Stomach (tissue), 8 donors: ENCODE measurements at regions not wholly inside any gene's neighbourhood (a gene's known extent, or its start where the extent isn't known, plus 50 kb on each side); places are given as distances from the start of the nearest gene placed in this dataset.

Source experiments
- DNase-seq, 2 donors: peaks; one replicate each; pipeline versions ENCODE4 v3.0.0 to v3.0.0-alpha.2; 2013 to 2019
- H3K27ac ChIP-seq, 5 donors: fragments of 200-600 bp in 4 of 5; sonication (generic) in 4 of 5; one replicate each; pipeline ENCODE4 v1.5.1; 2013 to 2019; ENCODE audit warnings: mild to moderate bottlenecking in 1 of 5, moderate library complexity in 1 of 5
- H3K27me3 ChIP-seq, 3 donors: fragments of 200-600 bp; sonication (generic); one replicate each; pipeline ENCODE4 v1.5.1; 2017 to 2019; ENCODE audit warnings: mixed run types in 1 of 3
- H3K36me3 ChIP-seq, 4 donors: fragments of 200-600 bp; sonication (generic); 1 replicate in 3 of 4; 2 replicates in 1 of 4; pipeline ENCODE4 v1.5.1; 2016 to 2019
- H3K4me1 ChIP-seq, 4 donors: fragments of 200-600 bp; sonication (generic); one replicate each; pipeline ENCODE4 v1.5.1; 2016 to 2019
- H3K4me3 ChIP-seq, 4 donors: fragments of 200-600 bp; sonication (generic) in 3 of 4; one replicate each; pipeline ENCODE4 v1.5.1; 2016 to 2019; ENCODE audit warnings: mild to moderate bottlenecking in 1 of 4
- H3K9me3 ChIP-seq, 4 donors: fragments of 200-600 bp; sonication (generic); one replicate each; pipeline ENCODE4 v1.5.1; 2016 to 2019
- EP300 ChIP-seq: sonication (generic); formaldehyde crosslinking; IDR thresholded peaks from one replicate; pipeline ENCODE4 v1.6.1; 2017; ENCODE audit warnings: antibody characterized with exemption
- POLR2A ChIP-seq, 4 donors: fragments of 450-650 bp; IDR thresholded peaks; one replicate each; pipeline ENCODE4 v1.6.1; 2016; ENCODE audit warnings: antibody characterized with exemption in 4 of 4, control low read depth in 2 of 4, mild to moderate bottlenecking in 1 of 4, moderate library complexity in 1 of 4
- POLR2AphosphoS5 ChIP-seq, 3 donors: sonication (generic); formaldehyde crosslinking; IDR thresholded peaks; one replicate each; pipeline ENCODE4 v1.6.1; 2016; ENCODE audit warnings: antibody characterized with exemption in 3 of 3
- WGBS, 5 donors: extraction: QIAGEN DNeasy Blood & Tissue Kit in 3 of 5; methylation state at CpG; one replicate each; pipeline versions ENCODE4 v1.1.5 to v1.1.7; 2013 to 2018; 5-methylcytosine and 5-hydroxymethylcytosine counted together
- intact Hi-C: fragments of 100-400 bp; cut with DNase I; formaldehyde crosslinking; loops from one replicate; pipeline ENCODE4 v1.15.1; 2023; ENCODE audit warnings: low total_unique reads
- TF ChIP-seq, protein P1 (sequence below), 7 experiments: fragments of 450-650 bp in 4 of 7; fragments of 200-600 bp in 3 of 7; sonication (generic) in 3 of 7; IDR thresholded peaks; one replicate each; pipeline ENCODE4 v1.5.1; 2016 to 2019; ENCODE audit warnings: antibody characterized with exemption in 7 of 7, control low read depth in 2 of 7, mild to moderate bottlenecking in 1 of 7
- donor health status: healthy with polysubstance abuse.
- donor health status: Bipolar disorder and iron deficiency.
- donor health status: healthy.

DNA sequence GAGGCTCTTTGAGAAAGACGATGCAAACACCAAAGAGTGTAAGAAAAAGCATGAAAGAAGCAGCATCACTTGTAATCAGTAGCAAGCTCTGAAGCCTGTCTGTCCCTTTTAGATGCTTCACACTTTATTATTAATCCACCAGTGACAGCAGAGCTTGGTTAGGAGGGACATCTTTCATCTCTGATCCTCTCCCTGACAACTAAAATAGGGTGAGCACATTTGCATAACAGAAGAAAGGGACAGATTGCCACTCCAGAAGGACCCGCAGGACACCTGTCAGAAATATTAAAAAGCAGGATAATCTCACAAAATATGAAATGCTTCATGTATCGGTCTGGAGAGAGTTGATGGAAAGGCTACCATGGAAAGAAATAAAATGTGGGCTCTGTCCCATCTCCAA, 71.4 kb upstream of the MAP1B start:
- intact Hi-C loops = no loop called here
- DNase-seq = no peak
- 70 to 79% (median 75%) methylated on average over 3 of the region's 3 CpGs for WGBS, 5 donors
- H3K27me3 ChIP-seq = peaks cover 0 to 4% (median 0%) of the 10 kb centered on the region in 3 donors
- TF ChIP-seq POLR2A (IDR thresholded peaks at IDR 0.05) (no peak), POLR2AphosphoS5 (IDR thresholded peaks at IDR 0.05) (no peak)
- TF ChIP-seq, protein P1, sequence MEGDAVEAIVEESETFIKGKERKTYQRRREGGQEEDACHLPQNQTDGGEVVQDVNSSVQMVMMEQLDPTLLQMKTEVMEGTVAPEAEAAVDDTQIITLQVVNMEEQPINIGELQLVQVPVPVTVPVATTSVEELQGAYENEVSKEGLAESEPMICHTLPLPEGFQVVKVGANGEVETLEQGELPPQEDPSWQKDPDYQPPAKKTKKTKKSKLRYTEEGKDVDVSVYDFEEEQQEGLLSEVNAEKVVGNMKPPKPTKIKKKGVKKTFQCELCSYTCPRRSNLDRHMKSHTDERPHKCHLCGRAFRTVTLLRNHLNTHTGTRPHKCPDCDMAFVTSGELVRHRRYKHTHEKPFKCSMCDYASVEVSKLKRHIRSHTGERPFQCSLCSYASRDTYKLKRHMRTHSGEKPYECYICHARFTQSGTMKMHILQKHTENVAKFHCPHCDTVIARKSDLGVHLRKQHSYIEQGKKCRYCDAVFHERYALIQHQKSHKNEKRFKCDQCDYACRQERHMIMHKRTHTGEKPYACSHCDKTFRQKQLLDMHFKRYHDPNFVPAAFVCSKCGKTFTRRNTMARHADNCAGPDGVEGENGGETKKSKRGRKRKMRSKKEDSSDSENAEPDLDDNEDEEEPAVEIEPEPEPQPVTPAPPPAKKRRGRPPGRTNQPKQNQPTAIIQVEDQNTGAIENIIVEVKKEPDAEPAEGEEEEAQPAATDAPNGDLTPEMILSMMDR (IDR thresholded peaks at IDR 0.05) = no peak
- no peak overlapping the region for H3K4me3 ChIP-seq
- H3K4me1 ChIP-seq = no peaks in the 10 kb centered on the region
- H3K27ac ChIP-seq = no peak overlapping the region
- no peaks in the 10 kb centered on the region for H3K9me3 ChIP-seq
- no peaks in the 10 kb centered on the region for H3K36me3 ChIP-seq

DNA sequence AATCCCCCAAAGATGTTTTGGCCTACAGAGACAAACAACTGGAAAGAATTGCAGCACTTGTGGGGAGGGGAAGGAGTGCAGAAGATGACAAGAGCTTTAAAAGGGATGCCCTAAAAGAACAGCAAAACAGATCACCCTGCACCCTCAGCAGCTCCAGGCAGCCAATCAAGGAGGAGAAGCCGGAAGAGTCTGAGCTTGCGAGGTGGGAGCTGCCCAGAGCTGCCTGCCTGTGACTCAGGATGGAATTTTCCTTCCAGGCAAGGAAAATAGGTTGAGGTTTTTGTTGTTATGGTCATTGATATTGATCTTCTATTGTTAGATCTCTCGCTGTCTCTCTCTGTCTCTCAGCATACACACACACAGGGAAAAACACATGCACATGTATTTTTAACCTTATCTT, 70.3 kb upstream of the MAP1B start:
- no peak overlapping the region for H3K27ac ChIP-seq
- TF ChIP-seq POLR2A (IDR thresholded peaks at IDR 0.05) (no peak), POLR2AphosphoS5 (IDR thresholded peaks at IDR 0.05) (no peak), EP300 (no peak)
- TF ChIP-seq, protein P1 (IDR thresholded peaks at IDR 0.05) = no peak

DNA sequence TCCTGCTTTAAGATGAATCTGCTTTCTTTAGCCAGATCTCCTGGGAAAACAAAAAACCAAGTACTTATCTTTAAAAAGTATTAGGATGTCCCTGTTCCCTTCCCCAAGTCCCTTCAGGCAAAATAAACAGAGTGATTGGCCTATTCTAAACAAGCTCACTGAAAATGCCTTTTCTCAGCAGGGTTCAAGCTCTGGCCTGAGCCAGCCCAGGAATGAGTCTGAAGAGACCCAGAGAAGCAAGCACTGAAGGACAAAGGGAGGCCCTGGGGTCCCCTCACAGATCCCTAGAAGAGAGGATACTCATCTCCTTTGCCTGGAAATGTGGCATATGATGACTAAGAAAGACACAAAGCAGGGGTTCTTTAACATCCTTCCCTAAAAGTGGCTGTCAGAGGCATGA, 66.8 kb upstream of the MAP1B start:
- DNase-seq = no peak
- intact Hi-C loops = no loop called here
- Histone ChIP-seq H3K27me3 (no peaks in the 10 kb centered on the region), H3K27ac (no peak overlapping the region), H3K4me1 (no peaks in the 10 kb centered on the region), H3K4me3 (no peak overlapping the region), H3K9me3 (no peaks in the 10 kb centered on the region), H3K36me3 (no peaks in the 10 kb centered on the region)
- TF ChIP-seq POLR2AphosphoS5 (IDR thresholded peaks at IDR 0.05) (no peak), EP300 (no peak), POLR2A (IDR thresholded peaks at IDR 0.05) (no peak)

More for the DNA sequence above, 70.3 kb upstream of the MAP1B start:
- no peaks in the 10 kb centered on the region for H3K36me3 ChIP-seq
- no peak for DNase-seq
- no peaks in the 10 kb centered on the region for H3K4me1 ChIP-seq
- H3K9me3 ChIP-seq = no peaks in the 10 kb centered on the region
- no peak overlapping the region for H3K4me3 ChIP-seq
- 30 to 51% (median 40%) methylated on average over 3 of the region's 3 CpGs for WGBS, 5 donors
- H3K27me3 ChIP-seq = peaks cover 0 to 4% (median 0%) of the 10 kb centered on the region in 3 donors
- intact Hi-C loops = no loop called here

DNA sequence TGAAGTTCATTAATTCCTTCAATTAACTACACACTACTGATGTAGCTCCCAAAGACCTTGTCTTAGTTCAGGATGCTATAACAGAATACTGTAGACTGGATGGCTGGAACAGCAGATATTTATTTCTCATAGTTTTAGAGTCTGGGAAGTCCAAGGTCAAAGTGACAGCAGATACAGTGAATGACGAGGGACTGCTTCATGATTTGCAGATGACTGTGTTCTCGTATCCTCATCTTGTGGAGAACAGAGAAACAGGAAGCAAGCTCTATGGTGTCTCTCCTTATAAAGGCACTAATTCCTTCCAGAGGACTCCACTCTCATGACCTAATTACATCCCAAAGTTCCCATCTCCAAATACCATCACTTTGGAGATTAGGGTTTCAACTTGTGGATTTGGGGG, 65.6 kb upstream of the MAP1B start:
- Histone ChIP-seq H3K27me3 (no peaks in the 10 kb centered on the region), H3K4me3 (no peak overlapping the region), H3K4me1 (no peaks in the 10 kb centered on the region), H3K36me3 (no peaks in the 10 kb centered on the region), H3K9me3 (no peaks in the 10 kb centered on the region), H3K27ac (no peak overlapping the region)
- WGBS, 5 donors = 48 to 69% (median 63%) methylated on average over 2 of the region's 2 CpGs
- no peak for DNase-seq
- TF ChIP-seq POLR2A (IDR thresholded peaks at IDR 0.05) = no peak
- TF ChIP-seq POLR2AphosphoS5 (IDR thresholded peaks at IDR 0.05) = no peak
- TF ChIP-seq, protein P1 (IDR thresholded peaks at IDR 0.05) = no peak
- TF ChIP-seq EP300 = no peak
- intact Hi-C loops = no loop called here

DNA sequence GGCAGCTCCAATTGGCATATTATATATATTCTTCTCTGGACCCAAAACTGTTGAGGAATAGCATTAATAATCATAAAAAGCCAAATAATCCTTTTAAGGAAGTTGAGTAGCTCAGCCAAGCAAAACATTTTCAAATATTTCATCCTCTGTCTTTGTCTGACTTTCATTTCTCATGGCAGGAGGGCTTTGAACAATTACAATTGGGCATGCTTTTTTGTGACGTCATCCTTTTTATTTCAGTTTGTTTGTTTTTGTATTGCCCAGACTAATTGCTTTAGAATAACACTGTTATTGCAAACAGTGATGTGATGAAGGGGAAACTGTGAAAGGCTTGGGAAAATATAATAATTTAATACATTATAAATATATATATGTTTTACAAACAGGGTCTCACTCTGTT, 65.2 kb upstream of the MAP1B start:
- TF ChIP-seq, protein P1 (IDR thresholded peaks at IDR 0.05) = no peak
- TF ChIP-seq EP300 = no peak
- no peak for TF ChIP-seq POLR2A (IDR thresholded peaks at IDR 0.05)
- no peak for TF ChIP-seq POLR2AphosphoS5 (IDR thresholded peaks at IDR 0.05)
- intact Hi-C loops = no loop called here
- 62 to 71% (median 64%) methylated on average over 1 of the region's 1 CpG for WGBS, 5 donors
- Histone ChIP-seq H3K9me3 (peaks cover 0 to 4% (median 0%) of the 10 kb centered on the region in 4 donors), H3K4me3 (no peak overlapping the region), H3K4me1 (no peaks in the 10 kb centered on the region), H3K27me3 (no peaks in the 10 kb centered on the region), H3K36me3 (no peaks in the 10 kb centered on the region), H3K27ac (no peak overlapping the region)
- DNase-seq = no peak
